SKM-1 treated with dmso at 0.1 percent for 144 hours (cell line): ENCODE measurements at regions not wholly inside any gene's neighbourhood (a gene's known extent, or its start where the extent isn't known, plus 50 kb on each side); places are given as distances from the start of the nearest gene placed in this dataset.
"Not testable (repeated sequence)": the region's sequence is repeated elsewhere in the genome, so short reads cannot be mapped to it uniquely, and the experiment has no call there.

Experiments
- DNase-seq: peaks from one replicate; lab custom pipeline; 2025; ENCODE audit not compliant: unreplicated experiment; lab: John Stamatoyannopoulos, UW

DNA sequence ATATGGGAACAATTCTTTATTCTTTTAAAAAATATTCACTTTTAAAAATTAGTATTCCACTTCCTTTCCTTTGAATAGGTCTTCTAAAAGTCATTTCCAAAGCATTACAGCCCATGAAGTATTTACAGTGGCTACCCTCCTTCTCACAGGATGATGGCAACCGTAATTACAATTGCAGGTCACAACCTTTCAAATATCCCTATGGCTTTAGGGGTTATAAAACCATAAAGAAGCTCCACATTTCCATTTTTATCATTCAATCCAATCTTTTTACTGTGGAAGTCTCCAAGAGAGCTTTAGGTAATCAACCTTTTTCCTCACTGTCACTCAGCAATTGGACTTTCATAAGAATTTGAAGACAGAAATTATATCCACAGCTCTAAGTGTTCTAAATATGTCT lies 488.9 kb upstream of the CA10 start:
- DNase-seq = no peak

DNA sequence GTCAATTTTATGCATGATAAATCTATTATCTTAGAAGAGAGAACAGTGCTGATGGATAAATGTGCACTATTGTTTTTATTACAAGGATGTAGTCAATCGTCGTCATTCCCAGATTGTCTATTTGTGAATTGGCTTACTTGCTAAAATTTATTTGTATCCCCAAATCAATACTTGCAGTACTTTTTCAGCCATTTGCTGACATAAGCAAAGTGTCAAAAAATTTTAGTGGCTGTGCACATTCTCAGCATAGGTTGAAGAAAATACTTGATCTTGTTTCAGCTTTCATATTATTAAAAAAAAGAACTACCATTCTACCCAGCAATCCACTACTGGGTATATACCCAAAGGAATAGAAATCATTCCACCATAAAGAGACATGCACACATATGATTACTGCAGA lies 477.9 kb upstream of the CA10 start:
- DNase-seq = no peak

DNA sequence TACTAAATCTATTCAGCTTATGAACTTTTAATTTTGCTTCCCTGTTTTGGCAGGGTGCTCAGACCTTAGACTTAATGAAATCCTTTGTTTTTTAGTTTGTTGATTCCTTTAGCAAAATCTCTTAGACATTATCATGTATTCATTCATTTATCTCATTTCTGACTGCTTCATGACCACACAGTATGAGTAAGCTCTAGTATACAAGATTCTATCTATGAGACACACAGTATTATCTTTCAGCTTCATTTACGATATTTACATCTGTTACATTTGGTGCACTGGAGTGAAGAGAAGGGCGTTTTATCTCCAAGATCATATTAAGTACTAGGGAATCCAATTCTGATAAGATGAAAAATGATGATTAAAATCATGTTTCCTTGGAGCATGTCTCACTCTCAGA lies 448.1 kb upstream of the CA10 start:
- no peak for DNase-seq

DNA sequence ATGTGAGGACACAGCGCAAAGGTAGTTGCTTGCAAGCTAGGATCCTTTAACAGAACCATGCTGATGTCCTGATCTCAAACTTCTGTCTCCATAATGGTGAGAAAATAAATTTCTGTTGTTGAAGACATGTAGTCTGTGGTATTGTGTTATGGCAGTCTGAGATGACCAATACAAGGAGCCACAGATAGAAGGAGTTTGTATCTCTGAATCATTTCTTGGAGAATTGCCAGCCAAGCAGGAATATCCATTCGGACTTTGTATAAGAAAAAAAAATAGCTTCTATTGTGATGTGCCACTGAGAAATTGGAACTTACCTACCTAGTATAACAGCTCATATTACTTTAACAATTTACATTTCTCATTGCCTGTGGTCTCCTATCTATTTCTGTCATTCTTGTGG lies 447.6 kb upstream of the CA10 start:
- DNase-seq = no peak

- no peak for DNase-seq
Observed at GRCh38 chr17:52604105-52604504, 445.6 kb upstream of the CA10 start.

GRCh38 chr17:52597452-52598215 lies 439.1 kb upstream of the CA10 start:
- DNase-seq = not testable (repeated sequence)

GRCh38 chr17:52594516-52594915 lies 436.0 kb upstream of the CA10 start:
- DNase-seq = no peak

- no peak for DNase-seq
Observed at GRCh38 chr17:52546990-52547389, 388.5 kb upstream of the CA10 start.

GRCh38 chr17:52546493-52546892 lies 388.0 kb upstream of the CA10 start:
- no peak for DNase-seq

GRCh38 chr17:52537421-52537820 lies 378.9 kb upstream of the CA10 start:
- no peak for DNase-seq

DNA sequence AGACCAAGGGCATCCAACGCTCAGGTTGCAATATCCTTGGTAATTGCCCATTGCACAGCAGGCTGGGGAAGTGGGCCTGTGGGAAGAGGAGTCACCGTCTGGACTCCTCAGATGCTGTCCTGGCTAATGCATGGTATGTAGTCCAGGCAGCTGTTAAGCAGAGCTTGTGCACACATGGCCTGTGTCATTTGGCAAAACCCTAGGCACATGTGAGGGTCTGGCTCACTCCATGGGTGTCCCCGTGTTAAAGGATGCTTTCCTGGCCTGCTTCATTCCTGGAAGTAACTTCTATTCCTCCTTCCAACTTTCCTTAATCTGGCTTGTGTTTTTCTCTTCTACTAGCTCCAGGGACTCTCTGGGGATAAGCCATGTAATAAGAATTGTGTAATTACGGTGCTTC lies 378.0 kb upstream of the CA10 start:
- no peak for DNase-seq

- DNase-seq = no peak
Observed at GRCh38 chr17:52532373-52532772, 373.9 kb upstream of the CA10 start.

DNA sequence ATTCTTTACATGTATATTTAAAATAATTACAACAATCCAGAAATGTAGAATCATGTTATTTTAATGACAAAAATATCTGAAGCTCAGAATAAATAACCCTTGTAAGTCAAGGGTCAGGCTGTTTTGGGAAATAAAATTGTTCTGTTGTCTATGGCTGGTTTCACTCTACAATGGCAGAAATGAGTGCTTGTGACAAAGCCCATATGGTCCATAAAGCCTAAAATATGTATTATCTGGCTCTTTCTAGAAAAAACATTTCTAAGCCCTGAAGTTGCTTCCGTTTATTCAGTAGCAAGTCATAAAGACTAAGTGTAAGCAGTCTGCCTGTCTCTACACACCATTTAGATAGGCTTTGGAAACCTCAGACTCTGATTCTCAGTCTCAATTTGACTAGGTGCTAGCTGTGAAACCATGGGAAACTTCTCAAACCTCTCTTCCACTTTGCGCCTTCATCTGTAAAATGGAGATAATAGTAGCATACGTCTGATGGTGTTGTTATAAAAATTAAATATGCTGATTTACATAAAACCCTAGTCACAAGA lies 365.7 kb upstream of the CA10 start:
- DNase-seq = no peak

DNA sequence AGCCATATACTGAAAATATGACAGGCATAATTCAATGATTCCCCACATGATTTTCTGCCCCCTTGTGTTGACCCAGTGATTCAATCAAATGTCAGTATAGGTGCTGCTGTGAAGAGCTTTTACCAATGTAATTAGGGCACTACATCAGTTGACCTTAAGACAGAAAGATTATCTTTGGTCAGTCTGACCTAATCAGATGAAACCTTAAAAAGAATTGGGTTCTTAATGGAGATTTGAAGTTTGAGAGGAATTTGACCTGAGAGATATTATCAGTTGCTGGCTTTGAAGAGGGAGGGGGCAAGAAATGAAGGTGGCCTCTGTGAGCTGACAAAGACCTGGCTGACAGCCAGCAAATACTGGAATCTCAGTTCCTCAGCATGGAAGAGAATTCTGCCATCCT lies 358.7 kb upstream of the CA10 start:
- no peak for DNase-seq

GRCh38 chr17:52515927-52516326 lies 357.4 kb upstream of the CA10 start:
- DNase-seq = no peak

DNA sequence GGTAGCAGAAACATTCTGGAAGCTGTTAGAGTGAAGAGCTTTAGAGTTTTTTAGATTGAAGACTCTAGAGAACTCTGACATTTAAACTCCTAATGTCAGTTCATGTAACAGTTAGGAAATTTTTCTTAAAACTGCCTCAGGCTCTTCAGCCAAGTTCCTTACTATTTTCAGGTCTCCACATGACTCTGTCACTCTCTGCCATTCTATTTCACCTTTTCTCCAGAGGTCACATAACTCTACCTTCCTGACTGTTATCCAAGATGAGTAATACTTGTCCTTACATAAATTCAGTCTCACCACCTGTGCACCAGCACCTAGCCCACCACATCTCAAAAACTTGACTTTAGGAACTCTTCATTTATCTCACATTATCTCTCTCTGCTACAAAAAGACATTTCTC lies 347.1 kb upstream of the CA10 start:
- DNase-seq = no peak

GRCh38 chr17:52504081-52504480 lies 345.6 kb upstream of the CA10 start:
- DNase-seq = no peak

- no peak for DNase-seq
Observed at GRCh38 chr17:52495646-52496045, 337.1 kb upstream of the CA10 start.

GRCh38 chr17:52482271-52482670 lies 323.8 kb upstream of the CA10 start:
- no peak for DNase-seq

- no peak for DNase-seq
Observed at GRCh38 chr17:52477824-52478699, 319.5 kb upstream of the CA10 start.

DNA sequence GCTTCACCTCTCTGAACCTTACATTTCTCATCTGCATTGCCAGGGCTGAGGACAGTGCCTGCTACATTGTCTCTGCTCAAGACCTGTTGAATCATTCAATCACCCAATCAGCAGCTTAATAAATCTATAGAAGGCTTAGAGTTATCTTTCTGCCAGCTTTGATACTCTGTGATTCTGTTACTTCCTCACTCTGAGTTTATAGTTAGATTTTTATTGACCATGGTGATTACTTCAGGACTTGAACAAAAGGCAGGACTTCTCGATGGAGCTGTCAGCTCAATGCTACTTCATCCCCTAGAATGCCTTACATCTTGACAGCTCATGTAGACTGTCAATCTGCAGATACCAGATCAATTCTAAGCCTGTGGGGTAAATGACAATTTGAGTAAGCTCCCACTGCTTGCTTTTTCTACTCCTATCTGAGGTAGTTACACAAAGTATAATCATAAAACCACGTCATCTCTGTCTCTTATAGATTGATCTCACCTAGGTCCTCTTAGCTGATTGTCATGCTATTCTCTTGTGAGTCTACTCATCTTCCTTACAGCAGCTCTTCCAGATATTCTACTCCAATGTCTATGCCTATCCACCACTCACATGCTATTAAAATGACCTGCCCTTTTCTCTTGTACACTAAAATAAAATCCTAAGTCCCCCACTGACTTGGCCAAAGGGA lies 318.3 kb upstream of the CA10 start:
- DNase-seq = no peak

DNA sequence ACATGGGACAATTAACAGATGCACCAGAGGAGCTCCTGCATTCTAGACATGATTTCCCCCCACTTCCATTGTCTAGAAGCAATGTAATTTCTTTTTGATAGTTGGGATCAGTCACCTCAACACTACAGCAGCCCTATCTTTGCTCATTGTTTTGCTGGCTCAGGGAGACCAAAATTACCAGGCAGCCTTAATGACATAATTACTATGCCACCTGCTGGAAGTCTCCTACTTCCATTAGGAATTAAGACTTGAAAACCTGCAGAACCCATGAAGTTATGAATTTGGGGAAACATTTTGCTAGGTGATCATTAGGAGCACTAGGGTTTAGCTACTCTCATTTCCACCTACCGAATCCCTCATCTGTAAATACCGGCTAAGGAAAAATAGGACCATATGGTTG lies 312.0 kb upstream of the CA10 start:
- DNase-seq = no peak
